ENCODE measurements at regions not wholly inside any gene's neighbourhood (a gene's known extent, or its start where the extent isn't known, plus 50 kb on each side); places are given as distances from the start of the nearest gene placed in this dataset.

- intact Hi-C loops (cut with micrococcal nuclease) = no loop called here
These were observed 187.1 kb upstream of the WWC1 start for GRCh38 chr5:168104350-168104749.

- intact Hi-C loops (cut with micrococcal nuclease) = no loop called here
These were observed 186.5 kb upstream of the WWC1 start for GRCh38 chr5:168104811-168105481.

- intact Hi-C loops (cut with micrococcal nuclease) = no loop called here
These were observed 185.3 kb upstream of the WWC1 start for GRCh38 chr5:168106008-168106761.

- intact Hi-C loops (cut with micrococcal nuclease) = no loop called here
These were observed 182.0 kb upstream of the WWC1 start for GRCh38 chr5:168109441-168109840.

GRCh38 chr5:168110384-168110783 is 181.1 kb upstream of the WWC1 start:
- intact Hi-C loops (cut with micrococcal nuclease) = no loop called here

- intact Hi-C loops (cut with micrococcal nuclease) = no loop called here
These were observed 180.3 kb upstream of the WWC1 start for GRCh38 chr5:168110870-168111832.

GRCh38 chr5:168114444-168115017 is 176.9 kb upstream of the WWC1 start:
- intact Hi-C loops (cut with micrococcal nuclease) = loop anchor here (1.0 kb wide), 1 partner anchor 105 kb away; no protein-coding TSS in a partner anchor

GRCh38 chr5:168117469-168117868 is 174.0 kb upstream of the WWC1 start:
- intact Hi-C loops (cut with micrococcal nuclease) = no loop called here

GRCh38 chr5:168118042-168118668 is 173.3 kb upstream of the WWC1 start:
- intact Hi-C loops (cut with micrococcal nuclease) = no loop called here

- intact Hi-C loops (cut with micrococcal nuclease) = no loop called here
These were observed 170.9 kb upstream of the WWC1 start for GRCh38 chr5:168120401-168121137.

- intact Hi-C loops (cut with micrococcal nuclease) = no loop called here
These were observed 170.3 kb upstream of the WWC1 start for GRCh38 chr5:168121138-168121494.

GRCh38 chr5:168123631-168124528 is 167.6 kb upstream of the WWC1 start:
- intact Hi-C loops (cut with micrococcal nuclease) = no loop called here

- intact Hi-C loops (cut with micrococcal nuclease) = no loop called here
These were observed 165.8 kb upstream of the WWC1 start for GRCh38 chr5:168125445-168126199.

- intact Hi-C loops (cut with micrococcal nuclease) = no loop called here
These were observed 164.8 kb upstream of the WWC1 start for GRCh38 chr5:168126606-168127005.

- intact Hi-C loops (cut with micrococcal nuclease) = no loop called here
These were observed 163.3 kb upstream of the WWC1 start for GRCh38 chr5:168128111-168128510.

GRCh38 chr5:168128557-168128956 is 162.9 kb upstream of the WWC1 start:
- intact Hi-C loops (cut with micrococcal nuclease) = no loop called here

- intact Hi-C loops (cut with micrococcal nuclease) = no loop called here
These were observed 159.9 kb upstream of the WWC1 start for GRCh38 chr5:168131519-168131918.

- intact Hi-C loops (cut with micrococcal nuclease) = no loop called here
These were observed 159.2 kb upstream of the WWC1 start for GRCh38 chr5:168132241-168132641.

- intact Hi-C loops (cut with micrococcal nuclease) = no loop called here
These were observed 155.5 kb upstream of the WWC1 start for GRCh38 chr5:168135897-168136296.

All from T-helper 1 cell treated with Interleukin-12 subunit alpha and Interleukin-12 subunit beta and Interleukin-4 antibody, amounts not matched to agents 30 ng/mL and 1 ng/mL, for 36 hours (primary cell).